Fibroblast of skin of scalp (primary cell): ENCODE measurements at regions not wholly inside any gene's neighbourhood (a gene's known extent, or its start where the extent isn't known, plus 50 kb on each side); places are given as distances from the start of the nearest gene placed in this dataset.
A peak's percentile ranks its signal among the peaks of the same experiment; 100 is the strongest.

Experiments used
- DNase-seq: peaks from one replicate; pipeline ENCODE4 v3.0.0-alpha.2; 2013

DNA sequence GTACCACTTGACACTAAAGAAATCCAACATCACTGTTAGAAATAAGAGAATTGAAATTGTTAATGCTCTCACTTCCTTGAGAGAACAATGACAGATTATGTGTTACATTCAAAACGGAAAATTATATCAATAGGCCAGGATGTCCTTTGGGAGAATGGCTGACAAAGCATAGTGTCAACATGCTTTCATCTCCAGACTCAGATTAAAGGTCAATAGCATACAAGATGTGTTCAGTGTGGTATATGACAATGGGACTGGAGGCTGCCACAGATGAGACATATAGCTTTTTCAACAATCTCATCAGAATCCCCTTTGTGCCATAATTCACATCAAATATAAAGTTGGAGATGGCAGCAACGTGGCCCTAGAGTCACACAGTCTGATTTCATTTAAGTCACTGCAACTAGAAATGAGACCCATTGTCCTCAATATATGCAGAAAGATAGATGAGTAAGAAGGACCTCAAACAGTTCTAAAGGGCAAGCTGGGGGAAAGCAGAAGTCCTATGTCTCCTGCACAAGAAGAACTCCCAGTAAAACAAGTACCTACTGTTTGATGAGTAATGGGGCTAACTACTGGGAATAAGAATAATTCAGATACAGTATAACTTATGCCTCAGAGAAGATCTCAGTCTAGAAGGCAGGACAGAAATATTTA is 327.9 kb downstream of the TTLL7 start:
- DNase-seq, result no peak

DNA sequence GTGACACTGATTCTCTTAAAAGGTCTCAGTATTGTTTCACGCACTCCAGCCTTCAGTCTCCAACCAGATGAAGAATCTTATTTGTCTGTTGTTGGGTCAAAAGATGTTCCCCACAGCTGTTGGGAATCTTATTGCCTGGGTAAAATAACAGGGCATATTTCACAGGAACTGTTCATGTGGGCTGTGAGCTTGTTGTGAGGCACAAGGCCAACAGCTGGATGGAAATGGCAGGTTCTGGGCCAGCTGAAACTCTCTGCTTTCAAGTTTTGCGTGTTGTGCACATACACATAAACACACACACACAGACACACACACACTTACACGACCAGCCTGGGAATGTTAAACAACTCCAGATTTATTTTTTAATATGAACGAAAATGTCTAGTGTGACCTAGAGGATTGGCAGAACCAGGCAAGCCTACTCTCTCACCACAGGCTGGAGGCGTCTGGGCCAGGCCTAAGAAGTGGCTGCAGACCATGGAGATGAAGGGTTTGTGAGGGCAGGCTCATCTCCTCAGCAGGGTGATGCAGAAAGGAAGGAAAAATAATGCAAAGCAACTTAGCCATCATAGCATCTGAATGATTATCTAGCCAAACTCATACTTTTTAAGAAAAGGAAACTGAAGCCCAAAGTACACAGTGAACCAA is 357.0 kb downstream of the TTLL7 start:
- peak; percentile 13 for DNase-seq

DNA sequence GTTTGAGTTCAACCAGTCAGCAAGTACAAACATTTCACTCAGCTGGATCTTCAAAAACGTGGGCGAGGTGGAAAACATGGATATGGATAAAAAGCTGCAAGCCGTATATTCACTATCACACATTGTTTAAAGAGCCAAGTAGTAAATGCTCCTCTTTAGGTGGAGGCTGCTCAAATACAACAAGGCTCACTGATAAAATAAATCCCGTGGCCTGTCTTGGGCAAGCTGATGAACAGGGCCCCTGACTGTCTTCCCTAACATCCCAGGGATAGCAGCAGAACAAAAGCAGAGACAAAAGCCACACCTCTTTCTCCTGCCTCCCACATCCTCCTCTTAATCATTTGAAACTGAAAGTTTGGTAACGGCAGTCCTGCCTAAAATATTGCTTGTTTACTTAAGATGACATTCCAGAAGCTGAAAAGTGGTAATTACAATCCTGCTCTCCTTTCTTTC is 357.7 kb downstream of the TTLL7 start:
- DNase-seq, result peak; percentile 44

DNA sequence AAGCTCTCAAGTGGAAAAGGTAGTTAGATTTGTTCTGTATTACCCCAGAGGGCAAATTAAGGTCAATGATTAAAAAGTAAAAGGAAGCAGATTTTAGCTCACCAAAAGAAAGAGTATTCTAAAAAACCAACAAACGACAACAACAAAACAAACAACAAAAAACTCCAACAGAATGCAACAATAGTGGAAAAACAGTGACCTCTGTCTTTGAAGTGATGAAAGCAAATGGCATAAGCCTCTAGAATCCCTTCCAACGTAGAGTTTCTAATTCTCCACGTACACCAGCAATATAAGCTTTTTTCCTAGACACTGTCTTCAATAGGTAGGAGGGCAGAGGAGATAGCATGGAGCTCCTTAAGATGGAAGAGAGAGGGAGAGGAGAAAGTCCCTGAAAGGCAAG is 359.1 kb downstream of the TTLL7 start:
- DNase-seq, result no peak

DNA sequence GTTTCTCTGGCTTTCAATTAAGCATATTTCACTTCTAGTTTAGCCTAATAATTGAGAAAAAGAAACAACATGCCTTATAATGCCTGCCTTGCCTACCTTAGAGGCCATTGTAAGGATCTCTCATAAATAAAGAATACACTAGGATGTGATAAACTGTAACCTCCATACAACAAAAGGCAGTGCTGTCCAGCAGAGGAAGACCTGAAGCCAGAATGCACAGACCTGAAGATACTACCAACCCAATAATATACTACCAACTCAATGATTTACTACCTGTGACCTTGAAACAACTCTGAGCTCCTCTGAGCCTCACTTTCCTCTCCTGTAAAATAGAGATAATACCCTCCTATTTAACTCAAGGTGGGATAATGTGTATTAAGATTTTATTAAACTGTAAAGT is 361.3 kb downstream of the TTLL7 start:
- DNase-seq, result no peak

DNA sequence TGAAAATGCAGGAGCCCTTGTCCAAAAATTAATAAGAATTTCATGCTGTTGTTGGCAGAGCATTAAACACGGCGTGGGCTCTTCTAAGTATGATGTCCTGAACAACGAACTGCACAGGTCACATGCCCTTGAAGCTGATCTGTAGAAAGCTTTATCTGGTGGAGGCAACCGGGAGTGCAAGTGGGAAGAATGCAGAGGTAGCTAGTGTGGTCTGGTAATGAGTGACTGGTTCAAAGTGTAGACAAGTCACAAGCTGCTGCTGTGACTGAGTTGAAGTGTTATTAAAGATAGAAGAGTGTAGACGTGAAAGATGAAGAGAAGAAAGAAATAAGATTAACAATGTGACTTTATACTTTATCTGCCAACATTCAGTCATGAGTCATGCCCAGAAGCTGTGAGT is 361.9 kb downstream of the TTLL7 start:
- no peak for DNase-seq

DNA sequence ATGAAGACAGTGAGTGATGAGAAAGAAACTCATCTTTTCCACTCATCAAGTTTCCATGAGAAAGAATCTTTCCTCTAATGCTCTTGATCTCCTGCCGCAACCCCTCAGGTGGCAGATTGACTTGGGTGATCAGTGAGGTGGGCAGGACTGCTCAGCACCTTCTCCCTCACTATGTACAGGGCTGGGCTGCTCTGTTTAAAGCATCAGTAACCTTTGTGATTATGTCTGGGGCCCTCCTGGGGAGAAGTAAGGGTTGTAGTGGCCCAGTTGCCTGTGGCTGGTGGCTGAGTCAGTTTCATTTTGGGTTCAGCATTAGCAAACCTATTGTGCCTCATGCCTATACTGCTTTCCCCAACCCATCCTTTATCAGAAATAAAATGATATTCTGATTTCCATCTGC is 366.0 kb downstream of the TTLL7 start:
- no peak for DNase-seq

DNA sequence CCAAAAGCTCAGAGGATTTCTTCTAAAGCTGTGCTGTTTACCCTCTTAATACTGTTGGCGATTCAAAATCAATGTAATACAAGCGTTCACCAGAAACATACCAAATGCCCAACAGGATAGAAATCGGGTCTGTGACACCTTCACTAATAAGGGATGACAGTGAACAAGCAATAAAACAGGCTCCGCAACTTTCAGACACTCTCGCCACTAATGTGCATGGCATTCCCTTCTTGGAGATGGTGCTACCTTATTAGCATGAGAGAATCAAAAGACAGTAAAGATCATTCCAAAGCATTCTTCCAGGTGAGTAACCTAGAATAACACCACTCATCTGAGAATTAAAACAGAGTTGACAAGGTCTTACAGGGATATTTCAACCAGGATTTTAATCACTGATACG is 367.1 kb downstream of the TTLL7 start:
- no peak for DNase-seq

DNA sequence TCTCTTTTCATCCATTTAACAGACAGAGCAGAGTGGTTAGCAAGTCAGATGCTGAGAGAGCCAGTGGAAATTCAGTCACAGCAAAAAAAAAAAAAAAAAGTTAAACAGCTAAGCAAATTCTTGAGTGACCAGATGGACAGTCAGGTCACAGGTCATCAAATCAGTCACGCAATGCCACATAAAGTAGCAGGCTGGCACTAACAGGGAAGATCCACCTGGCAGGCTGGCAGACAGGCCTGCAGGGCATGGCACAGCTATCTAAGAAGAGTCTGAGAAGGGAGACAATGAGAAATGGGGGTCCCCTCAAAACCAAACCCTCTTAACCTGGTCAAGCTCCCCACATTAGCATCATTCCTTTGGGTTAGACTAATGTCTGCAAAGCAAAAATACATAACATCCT is 371.9 kb downstream of the TTLL7 start:
- no peak for DNase-seq

DNA sequence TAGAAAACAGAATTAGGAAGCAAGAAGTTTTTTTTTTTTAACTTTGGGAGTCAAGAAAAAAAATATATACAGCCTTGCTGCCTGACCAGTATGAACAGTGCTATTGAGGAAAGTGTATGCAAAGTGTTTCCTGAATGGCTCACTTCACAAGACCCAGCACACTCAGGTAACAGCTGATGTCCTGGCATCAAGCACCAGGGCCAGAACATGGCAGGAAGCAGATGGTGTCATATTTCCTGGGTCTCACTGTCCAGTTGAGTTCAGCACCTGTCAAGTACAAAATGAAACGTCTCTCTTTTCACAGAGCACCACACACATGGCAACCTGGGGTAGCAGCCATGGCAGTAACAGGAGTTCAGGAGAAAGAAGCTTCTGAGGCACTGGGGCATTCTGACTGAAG is 372.3 kb downstream of the TTLL7 start:
- DNase-seq, result no peak

DNA sequence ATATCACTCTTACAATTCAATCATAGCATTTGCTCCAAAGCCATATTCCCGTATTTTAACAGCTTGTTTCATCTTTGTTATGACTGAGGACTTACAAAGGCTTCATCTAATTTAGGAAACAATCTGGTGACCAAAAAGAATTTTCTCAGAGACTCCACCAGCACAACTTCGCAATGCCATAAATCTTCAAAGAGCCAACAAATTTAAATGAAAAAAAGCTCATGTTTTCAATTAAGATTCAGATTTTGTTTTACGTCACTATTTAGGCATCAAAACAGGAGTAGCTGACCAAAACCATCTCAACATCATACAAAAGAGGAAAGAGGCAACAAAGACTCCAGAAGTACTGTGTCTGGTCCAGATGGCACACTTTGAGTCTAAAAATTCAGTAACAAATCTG is 373.3 kb downstream of the TTLL7 start:
- DNase-seq, result no peak

DNA sequence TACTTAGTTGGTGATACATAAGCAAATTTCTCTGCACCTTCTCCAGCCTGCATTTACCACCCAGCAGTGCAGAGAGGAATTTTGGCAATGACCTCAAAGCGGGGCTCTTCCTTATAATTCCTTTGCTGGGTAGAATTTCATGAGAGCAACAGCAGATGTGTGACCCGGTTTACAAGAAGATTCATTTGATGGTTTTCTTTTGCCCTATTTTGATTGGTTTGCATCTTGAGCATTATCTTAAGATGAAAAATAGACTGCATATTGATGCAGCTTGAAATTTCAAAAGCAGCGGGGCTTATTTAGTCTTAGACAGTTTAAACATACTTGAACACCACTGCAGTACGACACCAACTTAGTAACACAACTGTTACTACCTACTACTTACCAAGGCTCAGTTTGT is 378.9 kb downstream of the TTLL7 start:
- no peak for DNase-seq

DNA sequence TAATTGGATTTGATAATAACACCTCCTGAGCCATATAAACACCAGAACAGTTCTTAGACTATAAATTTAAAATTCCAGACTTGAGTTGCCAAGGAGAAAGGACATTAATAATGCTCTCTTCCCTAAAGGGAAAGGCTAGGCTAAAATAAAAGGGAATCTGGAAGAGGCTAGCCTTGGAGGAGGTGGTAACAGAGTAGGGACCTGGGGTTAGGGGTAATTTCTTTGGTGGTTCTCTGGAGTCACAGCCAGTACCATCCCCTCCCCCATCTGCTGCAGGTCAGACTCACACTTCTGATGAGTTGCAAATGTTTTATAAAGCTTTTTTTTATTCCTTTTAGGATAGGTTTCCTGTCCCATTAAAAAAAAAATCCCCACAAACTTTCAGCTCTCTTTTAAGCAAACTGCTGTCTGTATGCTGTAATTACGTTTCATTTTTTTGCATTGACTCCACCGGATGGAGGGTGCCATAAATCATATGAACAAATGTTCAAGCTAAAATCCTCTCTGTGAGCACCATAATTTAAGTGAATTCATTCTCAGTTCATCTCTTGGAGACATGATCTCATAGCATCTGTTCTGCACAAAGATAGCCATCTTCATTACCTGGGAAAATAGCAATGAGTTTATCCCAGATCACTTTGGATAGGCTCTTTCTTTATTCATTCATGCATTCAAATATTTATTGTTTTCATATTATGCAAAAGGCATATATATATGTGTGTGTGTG is 379.6 kb downstream of the TTLL7 start:
- peak; percentile 7 for DNase-seq

DNA sequence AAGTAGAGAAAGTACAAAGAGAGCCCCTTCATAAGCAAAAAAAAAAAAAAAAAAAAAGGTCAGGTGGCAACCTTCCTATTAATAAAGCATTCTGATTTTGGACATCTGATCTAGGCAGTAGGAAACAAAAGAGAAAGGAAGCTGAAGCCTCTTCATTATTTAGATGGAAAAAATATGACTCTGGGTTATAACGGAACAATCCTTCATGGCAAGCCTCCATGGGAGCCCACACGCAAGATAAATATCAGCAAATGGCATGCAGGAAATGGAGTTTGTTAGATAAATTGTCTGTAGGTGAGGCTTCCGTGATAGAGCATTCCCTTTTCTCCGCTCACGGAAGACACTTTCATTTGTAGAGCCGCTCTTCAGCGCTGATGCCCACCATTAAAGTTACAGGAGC is 381.0 kb downstream of the TTLL7 start:
- no peak for DNase-seq

DNA sequence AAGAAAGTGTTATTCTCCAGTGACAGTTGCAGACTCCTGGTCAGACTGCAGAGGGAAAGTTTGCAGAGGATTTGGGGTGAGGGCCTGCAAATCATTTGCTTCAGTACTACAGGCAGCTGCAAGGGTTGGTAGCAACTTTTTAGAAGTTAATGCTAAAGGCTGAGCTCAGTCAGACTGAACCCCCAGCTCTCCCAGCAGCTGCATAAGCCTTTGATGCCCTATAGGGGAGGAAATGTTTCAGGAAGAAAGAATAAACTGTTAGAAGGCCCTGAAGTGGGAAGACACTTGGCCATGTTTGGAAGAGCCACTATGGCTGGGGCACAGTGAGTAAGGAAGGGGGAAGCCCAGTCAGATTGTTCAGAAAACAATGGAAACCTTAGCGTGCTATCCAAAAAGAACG is 383.6 kb downstream of the TTLL7 start:
- no peak for DNase-seq

DNA sequence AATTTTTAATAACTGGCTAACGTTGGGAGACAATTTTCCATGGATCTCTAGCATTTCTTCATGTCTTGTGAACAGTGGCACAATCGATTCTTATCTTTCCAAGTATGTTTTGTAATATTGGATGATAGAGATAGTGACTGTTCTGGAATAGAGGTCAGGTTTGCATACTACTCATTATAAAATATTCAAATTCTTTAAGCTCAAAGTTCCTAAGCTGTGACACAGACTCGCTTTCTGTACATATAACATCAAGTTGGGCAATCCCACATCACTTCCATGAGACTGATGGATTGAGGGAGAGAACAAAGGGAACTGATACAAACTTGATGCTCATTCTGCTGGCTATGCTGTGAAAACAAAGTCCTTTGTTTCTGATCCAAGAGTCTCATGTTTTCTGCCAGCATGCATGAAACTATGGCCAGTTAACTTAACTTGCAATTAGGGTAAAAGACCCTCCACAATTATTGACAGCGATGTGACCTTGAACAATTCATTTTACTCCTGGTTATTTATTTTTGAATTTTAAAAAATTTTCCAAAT is 392.4 kb downstream of the TTLL7 start:
- no peak for DNase-seq

DNA sequence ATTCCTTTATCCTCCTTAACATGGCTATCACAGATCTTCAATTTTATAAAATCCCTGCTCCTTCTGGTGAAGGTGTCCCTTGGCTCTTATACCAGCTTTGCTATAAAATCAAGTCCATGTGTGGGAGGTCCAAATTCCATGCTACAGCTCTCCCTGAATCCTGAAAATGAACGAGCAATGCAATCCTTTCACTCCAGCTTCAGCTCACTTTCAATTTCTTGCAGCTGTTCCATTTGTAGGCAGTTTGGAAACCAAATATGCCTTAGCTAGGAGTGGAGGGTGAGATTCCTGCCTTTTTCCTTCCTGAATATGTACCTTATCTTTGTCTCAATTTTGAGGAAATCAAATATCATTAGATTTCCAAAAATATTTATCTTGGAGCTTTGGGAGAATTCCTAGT is 402.6 kb downstream of the TTLL7 start:
- no peak for DNase-seq

DNA sequence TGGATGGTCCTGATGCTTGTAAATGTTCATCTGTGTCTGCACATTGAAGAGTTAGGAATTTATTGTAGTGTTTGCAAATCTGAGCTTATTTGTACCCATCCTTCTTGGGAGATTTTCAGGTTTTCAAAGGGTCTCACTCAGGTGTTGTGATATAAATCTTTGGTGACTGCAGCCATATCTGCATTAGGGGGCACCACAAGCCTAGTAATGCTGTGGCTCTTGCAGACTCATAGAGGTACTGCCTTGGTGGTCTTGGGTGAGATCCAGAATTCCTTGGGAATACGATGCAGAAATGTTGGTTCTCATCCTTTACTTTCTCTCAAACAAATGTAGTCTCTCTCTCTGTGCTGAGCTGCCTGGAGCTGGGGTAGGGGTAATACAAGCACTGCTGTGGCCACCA is 405.9 kb downstream of the TTLL7 start:
- peak; percentile 1 for DNase-seq

DNA sequence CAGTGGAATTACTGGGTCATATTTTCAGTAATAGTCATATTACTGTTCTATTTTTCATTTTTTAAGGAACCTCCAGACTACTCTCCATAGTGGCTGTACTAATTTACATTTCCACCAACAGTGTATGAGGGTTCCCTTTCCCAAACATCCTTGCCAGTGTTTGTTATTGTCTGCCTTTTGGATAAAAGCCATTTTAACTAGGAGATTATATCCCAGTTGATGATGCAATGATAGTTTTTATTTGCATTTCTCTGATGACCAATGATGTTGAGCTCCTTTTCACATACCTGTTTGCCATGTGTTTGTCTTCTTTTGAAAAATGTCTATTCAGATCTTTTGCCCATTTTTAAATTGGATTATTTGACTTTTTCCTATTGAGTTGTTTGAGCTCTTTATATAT is 410.8 kb downstream of the TTLL7 start:
- DNase-seq, result no peak

DNA sequence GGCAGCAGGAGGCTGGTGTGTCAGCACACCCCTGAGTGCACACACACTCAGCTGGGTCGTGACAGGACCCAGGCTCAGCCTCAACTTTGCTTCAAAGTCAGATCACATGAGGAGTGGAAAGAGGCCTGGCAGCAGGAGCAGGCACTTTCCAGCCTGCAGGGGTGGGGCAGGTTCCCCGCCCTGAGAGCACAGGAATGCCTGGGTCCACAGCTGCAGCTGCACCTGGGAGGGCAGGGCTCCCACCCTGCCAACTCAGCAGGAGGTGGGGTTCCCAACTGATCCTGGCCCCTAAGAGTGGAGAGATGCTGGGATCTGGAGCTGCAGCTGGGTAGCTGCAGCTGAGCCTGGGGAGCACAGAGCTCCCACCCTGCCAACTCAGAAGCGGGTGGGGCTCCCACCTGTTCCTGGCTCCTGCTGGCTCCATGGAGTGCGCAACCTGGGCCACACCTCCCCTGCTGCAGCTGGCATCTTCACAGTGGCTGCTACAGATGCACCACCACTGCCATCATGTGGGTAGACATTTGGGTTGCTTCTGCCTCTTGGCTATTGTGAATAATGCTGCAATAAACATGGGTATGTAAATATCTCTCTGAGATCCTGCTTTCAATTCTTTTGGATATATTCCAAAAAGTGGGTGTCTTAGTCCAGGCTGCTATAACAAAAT is 415.4 kb downstream of the TTLL7 start:
- DNase-seq, result peak; percentile 26

DNA sequence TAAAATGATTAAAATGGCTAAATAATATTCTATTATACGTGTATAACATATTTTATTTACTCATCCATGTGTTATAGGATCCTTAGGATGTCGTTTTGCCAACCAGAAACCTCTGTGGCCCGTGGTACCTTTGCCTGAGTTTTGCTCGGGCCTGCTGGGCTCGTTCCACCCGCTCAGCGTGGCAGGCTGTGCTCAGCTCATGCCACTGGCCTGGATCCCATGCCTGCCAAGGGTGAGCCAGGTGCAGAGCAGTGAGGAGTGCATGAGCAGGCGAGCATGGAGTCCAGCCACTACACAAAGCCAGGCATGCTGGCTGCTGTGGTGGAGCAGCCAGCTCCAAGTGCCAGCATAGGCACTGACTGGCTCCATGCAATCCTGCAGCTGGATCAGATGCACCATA is 417.2 kb downstream of the TTLL7 start:
- no peak for DNase-seq

DNA sequence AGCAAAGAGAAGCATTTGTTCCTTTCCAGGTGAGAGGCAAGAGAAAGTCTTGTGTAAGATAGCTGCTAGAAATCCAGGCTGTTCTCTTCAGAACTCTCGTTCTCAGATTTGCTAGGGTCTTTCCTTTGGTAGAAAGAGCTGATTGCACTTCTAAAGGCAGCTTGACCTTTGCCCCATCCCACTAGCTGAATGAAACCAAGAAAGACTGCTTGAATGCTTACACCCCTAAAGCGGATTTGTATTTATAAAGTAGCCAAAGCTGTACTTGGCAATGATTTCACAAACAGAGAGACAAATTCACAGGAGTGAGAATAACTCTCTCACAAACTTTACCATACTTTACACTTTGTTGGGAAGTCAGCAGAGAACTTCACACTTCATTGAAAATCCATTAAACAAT is 424.1 kb downstream of the TTLL7 start:
- DNase-seq, result no peak

DNA sequence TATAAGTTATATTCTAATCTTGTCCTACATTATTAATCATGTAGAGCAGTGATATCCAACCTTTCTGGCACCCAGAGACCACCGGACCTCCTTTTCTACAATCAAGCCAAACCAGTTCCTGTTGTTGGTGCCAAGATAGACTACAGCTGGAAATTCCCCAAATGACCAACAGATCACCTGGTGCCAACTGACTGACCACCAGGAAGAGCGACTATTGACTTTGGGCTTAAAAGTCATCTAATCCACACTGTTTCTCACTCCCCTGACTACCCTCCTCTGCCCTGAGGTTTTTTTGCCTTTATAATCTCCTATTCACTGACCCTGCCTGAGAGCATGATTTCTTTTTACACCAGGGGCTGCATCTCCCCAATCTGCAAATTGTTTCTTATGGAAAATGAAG is 425.2 kb downstream of the TTLL7 start:
- DNase-seq, result no peak
